ENCODE measurements at regions not wholly inside any gene's neighbourhood (a gene's known extent, or its start where the extent isn't known, plus 50 kb on each side); places are given as distances from the start of the nearest gene placed in this dataset.

DNA sequence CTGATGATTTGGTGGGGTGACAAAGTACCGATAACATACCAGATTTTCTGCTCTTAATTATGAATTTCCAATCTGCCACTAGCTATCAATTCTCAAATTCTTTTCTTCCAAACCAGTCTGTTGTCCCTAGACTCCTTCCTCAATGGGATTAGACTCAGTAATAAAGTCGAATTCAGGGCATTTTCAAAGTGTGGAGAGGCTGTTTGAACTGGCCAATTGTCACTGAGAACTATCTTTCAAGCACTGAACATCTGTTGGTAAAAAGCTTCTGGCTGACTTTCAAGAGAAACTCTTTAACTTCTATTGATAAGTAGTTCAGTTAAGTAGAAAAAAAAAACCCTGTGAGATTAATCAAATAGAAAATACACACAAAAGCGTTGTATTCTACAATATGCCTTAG is 108.9 kb downstream of the SAMD9 start:
- peaks cover 28% of the 10 kb centered on the region for H3K4me1 ChIP-seq (replicated peaks)
- no peak overlapping the region for H3K27ac ChIP-seq
- DNase-seq (ENCODE audit: low read depth in 1 of 2, low spot score in 2 of 2), result no peak
- H3K36me3 ChIP-seq, result no peaks in the 10 kb centered on the region
- no peak overlapping the region for H3K4me3 ChIP-seq
- no peaks in the 10 kb centered on the region for H3K27me3 ChIP-seq (replicated peaks)
- no peaks in the 10 kb centered on the region for H3K9me3 ChIP-seq (replicated peaks)

GRCh38 chr7:93006480-93007095 is 111.2 kb downstream of the SAMD9 start:
- H3K36me3 ChIP-seq, result no peaks in the 10 kb centered on the region
- no peak overlapping the region for H3K4me3 ChIP-seq
- no peak overlapping the region for H3K27ac ChIP-seq
- H3K4me1 ChIP-seq (replicated peaks), result peaks cover 6% of the 10 kb centered on the region
- H3K9me3 ChIP-seq (replicated peaks), result no peaks in the 10 kb centered on the region
- no peaks in the 10 kb centered on the region for H3K27me3 ChIP-seq (replicated peaks)
- DNase-seq (ENCODE audit: low read depth in 1 of 2, low spot score in 2 of 2), result no peak

- Histone ChIP-seq H3K9me3 (replicated peaks) (no peaks in the 10 kb centered on the region), H3K4me3 (no peak overlapping the region), H3K27ac (no peak overlapping the region), H3K36me3 (no peaks in the 10 kb centered on the region), H3K27me3 (replicated peaks) (no peaks in the 10 kb centered on the region), H3K4me1 (replicated peaks) (no peaks in the 10 kb centered on the region)
- no peak for DNase-seq (ENCODE audit: low read depth in 1 of 2, low spot score in 2 of 2)
These were observed 112.9 kb downstream of the SAMD9 start for GRCh38 chr7:93004906-93005305.

DNA sequence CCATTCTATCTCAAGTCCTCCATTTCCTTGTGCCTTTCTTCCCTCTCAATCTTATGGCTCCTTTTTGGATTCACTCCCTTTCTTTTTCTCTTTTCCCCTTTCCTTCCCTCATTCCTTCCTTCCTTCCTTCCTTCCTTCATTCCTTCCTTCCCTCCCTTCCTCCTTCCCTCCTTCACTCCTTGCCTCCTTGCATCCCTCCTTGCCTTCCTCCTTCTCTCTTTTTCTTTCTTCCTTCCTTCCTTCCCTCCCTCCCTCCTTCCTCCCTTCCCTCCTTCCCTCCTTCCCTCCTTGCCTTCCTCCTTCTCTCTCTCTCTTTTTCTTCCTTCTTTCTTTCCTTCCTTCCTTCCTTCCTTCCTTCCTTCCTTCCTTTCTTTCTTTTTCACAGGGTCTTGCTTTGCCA is 120.1 kb downstream of the SAMD9 start:
- Histone ChIP-seq H3K4me1 (replicated peaks) (peaks cover 8% of the 10 kb centered on the region; the same call in 1 of the 2 replicates), H3K27ac (no peak overlapping the region), H3K27me3 (replicated peaks) (no peaks in the 10 kb centered on the region), H3K36me3 (no peaks in the 10 kb centered on the region), H3K4me3 (no peak overlapping the region), H3K9me3 (replicated peaks) (no peaks in the 10 kb centered on the region)
- DNase-seq (ENCODE audit: low read depth in 1 of 2, low spot score in 2 of 2), result no peak

DNA sequence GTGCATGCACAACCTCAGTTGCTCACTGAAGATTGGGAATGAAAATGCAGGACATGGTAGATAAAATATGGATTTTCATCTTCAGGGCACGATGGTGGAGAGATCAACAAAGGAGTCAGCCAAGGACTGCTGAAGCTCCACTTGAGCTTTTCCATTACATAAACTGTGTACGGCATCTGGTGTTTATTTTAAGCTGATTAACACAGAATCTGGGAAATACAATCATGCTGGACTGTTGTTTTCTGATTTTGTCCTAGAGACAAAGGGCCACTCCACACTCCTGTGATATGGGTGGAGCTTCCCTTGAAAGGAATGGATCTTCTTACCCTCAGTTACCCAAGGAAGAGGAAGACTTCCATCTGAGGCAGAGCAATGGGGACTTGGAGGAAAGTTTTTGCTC is 120.6 kb downstream of the SAMD9 start:
- no peaks in the 10 kb centered on the region for H3K9me3 ChIP-seq (replicated peaks)
- no peak overlapping the region for H3K27ac ChIP-seq
- no peaks in the 10 kb centered on the region for H3K36me3 ChIP-seq
- H3K4me3 ChIP-seq, result no peak overlapping the region
- no peaks in the 10 kb centered on the region for H3K27me3 ChIP-seq (replicated peaks)
- peaks cover 8% of the 10 kb centered on the region; the same call in 1 of the 2 replicates for H3K4me1 ChIP-seq (replicated peaks)
- DNase-seq (ENCODE audit: low read depth in 1 of 2, low spot score in 2 of 2), result no peak

DNA sequence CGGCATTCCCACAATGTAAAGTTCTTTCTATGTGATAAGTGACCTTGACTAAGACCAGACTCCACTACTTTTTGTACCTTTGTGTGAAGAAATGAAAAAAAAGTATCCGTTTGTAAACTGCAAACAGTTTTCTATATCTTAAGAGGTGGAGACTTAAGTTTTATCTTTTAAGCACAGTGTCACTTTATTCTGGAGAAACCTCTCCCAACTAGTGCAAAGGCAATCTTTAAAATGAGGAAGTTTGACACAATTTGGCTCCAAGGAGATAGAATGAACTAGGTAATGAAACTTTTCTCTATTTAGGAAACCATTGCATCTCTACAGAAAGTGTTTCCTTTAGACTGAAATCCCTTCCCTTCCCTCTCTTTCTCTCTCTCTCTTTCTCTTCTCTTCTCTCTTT is 122.9 kb downstream of the SAMD9 start:
- no peak for DNase-seq (ENCODE audit: low read depth in 1 of 2, low spot score in 2 of 2)
- H3K9me3 ChIP-seq (replicated peaks), result no peaks in the 10 kb centered on the region
- no peak overlapping the region for H3K27ac ChIP-seq
- H3K4me3 ChIP-seq, result no peak overlapping the region
- H3K36me3 ChIP-seq, result no peaks in the 10 kb centered on the region
- no peaks in the 10 kb centered on the region for H3K27me3 ChIP-seq (replicated peaks)
- H3K4me1 ChIP-seq (replicated peaks), result peaks cover 8% of the 10 kb centered on the region; the same call in 1 of the 2 replicates

GRCh38 chr7:92992932-92993331 is 124.8 kb downstream of the SAMD9 start:
- H3K27ac ChIP-seq, result no peak overlapping the region
- H3K36me3 ChIP-seq, result no peaks in the 10 kb centered on the region
- H3K4me3 ChIP-seq, result no peak overlapping the region
- no peaks in the 10 kb centered on the region for H3K27me3 ChIP-seq (replicated peaks)
- DNase-seq (ENCODE audit: low read depth in 1 of 2, low spot score in 2 of 2), result no peak
- H3K9me3 ChIP-seq (replicated peaks), result no peaks in the 10 kb centered on the region
- H3K4me1 ChIP-seq (replicated peaks), result peaks cover 11% of the 10 kb centered on the region

DNA sequence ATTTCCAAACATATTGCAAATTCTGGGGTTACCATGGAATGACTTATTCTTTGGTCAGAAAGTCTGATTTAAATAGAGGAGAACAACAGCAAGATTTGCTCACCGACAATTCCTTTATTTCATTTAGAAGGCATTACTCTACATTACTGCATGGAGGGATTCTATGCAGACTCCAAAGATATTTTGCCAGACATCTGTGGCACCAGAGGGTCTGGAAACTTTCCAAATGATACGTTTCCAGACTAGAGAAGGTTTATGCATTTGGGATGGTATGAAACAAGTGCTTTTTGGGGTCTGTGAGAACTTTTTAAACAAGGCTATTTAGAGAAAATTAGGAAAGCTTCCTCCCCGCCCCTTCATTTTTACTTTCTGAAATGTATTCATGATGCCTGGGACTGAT is 125.3 kb downstream of the SAMD9 start:
- Histone ChIP-seq H3K27ac (no peak overlapping the region), H3K4me1 (replicated peaks) (peaks cover 14% of the 10 kb centered on the region)

GRCh38 chr7:92991190-92991589 is 126.6 kb downstream of the SAMD9 start:
- Histone ChIP-seq H3K9me3 (replicated peaks) (no peaks in the 10 kb centered on the region), H3K4me1 (replicated peaks) (peaks cover 13% of the 10 kb centered on the region), H3K27me3 (replicated peaks) (no peaks in the 10 kb centered on the region), H3K36me3 (no peaks in the 10 kb centered on the region), H3K27ac (no peak overlapping the region), H3K4me3 (no peak overlapping the region)
- no peak for DNase-seq (ENCODE audit: low read depth in 1 of 2, low spot score in 2 of 2)

More for the DNA sequence above, 125.3 kb downstream of the SAMD9 start:
- H3K9me3 ChIP-seq (replicated peaks), result no peaks in the 10 kb centered on the region
- no peaks in the 10 kb centered on the region for H3K27me3 ChIP-seq (replicated peaks)
- no peak for DNase-seq (ENCODE audit: low read depth in 1 of 2, low spot score in 2 of 2)
- no peaks in the 10 kb centered on the region for H3K36me3 ChIP-seq
- H3K4me3 ChIP-seq, result no peak overlapping the region

DNA sequence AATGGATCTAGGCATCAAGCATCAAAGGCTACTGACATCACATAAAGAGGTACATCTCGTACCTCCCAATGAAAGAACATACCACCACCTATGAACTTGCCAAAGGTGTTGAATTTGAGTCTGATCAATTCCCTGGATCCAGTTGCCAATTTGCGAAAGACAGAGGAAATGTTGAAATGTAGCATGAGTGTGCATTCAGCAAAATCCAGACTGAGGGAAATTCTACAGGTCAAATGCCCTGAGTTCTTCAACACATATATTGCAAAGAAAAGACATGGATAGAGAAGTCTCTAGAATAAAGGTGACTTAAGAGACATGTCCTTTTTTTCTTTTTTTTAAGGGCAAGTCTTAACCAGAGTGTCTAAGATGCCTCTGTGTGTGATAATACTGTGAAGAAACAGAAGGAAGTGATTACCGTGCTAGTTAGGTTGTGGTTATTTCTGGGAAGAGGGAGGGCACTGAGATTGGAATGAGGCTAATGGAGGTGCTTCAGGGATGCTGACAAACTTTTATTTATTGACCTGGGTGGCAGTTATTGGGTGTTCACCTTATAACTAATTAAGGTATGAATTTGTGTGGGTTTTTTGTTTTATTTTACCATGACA is 128.7 kb downstream of the SAMD9 start:
- 0 out of 2 replicates have a peak, but pooled peaks cover 3% of the 10 kb centered on the region for H3K9me3 ChIP-seq (replicated peaks)
- no peak overlapping the region for H3K27ac ChIP-seq
- H3K27me3 ChIP-seq (replicated peaks), result no peaks in the 10 kb centered on the region
- H3K4me1 ChIP-seq (replicated peaks), result peaks cover 13% of the 10 kb centered on the region
- no peak for DNase-seq (ENCODE audit: low read depth in 1 of 2, low spot score in 2 of 2)
- no peaks in the 10 kb centered on the region for H3K36me3 ChIP-seq
- H3K4me3 ChIP-seq, result no peak overlapping the region

GRCh38 chr7:92988051-92988450 is 129.7 kb downstream of the SAMD9 start:
- peaks cover 13% of the 10 kb centered on the region for H3K4me1 ChIP-seq (replicated peaks)
- H3K27ac ChIP-seq, result no peak overlapping the region

DNA sequence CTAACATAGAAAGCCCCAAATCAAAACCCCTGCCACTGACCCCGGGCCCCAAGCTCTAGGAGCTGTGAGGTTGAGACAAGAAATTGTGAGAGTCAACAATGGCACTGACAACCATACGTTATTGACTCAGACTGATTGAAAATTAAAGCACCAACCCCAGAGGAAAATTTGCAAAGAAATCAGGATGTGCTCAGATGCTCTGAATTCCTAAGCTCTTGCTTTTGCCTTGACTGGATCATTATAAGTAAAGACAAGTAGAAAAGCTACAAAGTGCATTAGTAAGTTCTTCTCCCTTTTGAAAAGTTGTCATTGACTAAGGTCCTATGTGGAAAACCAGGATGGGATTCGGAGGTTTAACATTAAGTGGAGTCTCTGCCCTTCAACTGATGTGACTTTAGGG is 130.2 kb downstream of the SAMD9 start:
- Histone ChIP-seq H3K4me1 (replicated peaks) (peaks cover 13% of the 10 kb centered on the region), H3K27ac (peak overlapping the region; percentile 5; the same call in 1 of the 2 replicates), H3K4me3 (no peak overlapping the region), H3K27me3 (replicated peaks) (no peaks in the 10 kb centered on the region), H3K36me3 (no peaks in the 10 kb centered on the region), H3K9me3 (replicated peaks) (0 out of 2 replicates have a peak, but pooled peaks cover 3% of the 10 kb centered on the region)
- no peak for DNase-seq (ENCODE audit: low read depth in 1 of 2, low spot score in 2 of 2)

More at GRCh38 chr7:92988051-92988450, 129.7 kb downstream of the SAMD9 start:
- 0 out of 2 replicates have a peak, but pooled peaks cover 3% of the 10 kb centered on the region for H3K9me3 ChIP-seq (replicated peaks)
- peak in 1 of 2 experiments; percentile 53 for DNase-seq (ENCODE audit: low read depth in 1 of 2, low spot score in 2 of 2)
- no peaks in the 10 kb centered on the region for H3K27me3 ChIP-seq (replicated peaks)
- no peaks in the 10 kb centered on the region for H3K36me3 ChIP-seq
- no peak overlapping the region for H3K4me3 ChIP-seq

- H3K36me3 ChIP-seq, result no peaks in the 10 kb centered on the region
- peaks cover 13% of the 10 kb centered on the region for H3K4me1 ChIP-seq (replicated peaks)
- H3K9me3 ChIP-seq (replicated peaks), result 0 out of 2 replicates have a peak, but pooled peaks cover 3% of the 10 kb centered on the region
- H3K27ac ChIP-seq, result peak overlapping the region; percentile 5; the same call in 1 of the 2 replicates
- H3K27me3 ChIP-seq (replicated peaks), result no peaks in the 10 kb centered on the region
- no peak for DNase-seq (ENCODE audit: low read depth in 1 of 2, low spot score in 2 of 2)
- no peak overlapping the region for H3K4me3 ChIP-seq
These were observed 130.7 kb downstream of the SAMD9 start for GRCh38 chr7:92987095-92987494.

GRCh38 chr7:92982928-92983327 is 134.9 kb downstream of the SAMD9 start:
- Histone ChIP-seq H3K4me3 (no peak overlapping the region), H3K9me3 (replicated peaks) (0 out of 2 replicates have a peak, but pooled peaks cover 3% of the 10 kb centered on the region), H3K27ac (no peak overlapping the region), H3K36me3 (no peaks in the 10 kb centered on the region), H3K4me1 (replicated peaks) (peaks cover 10% of the 10 kb centered on the region), H3K27me3 (replicated peaks) (no peaks in the 10 kb centered on the region)
- DNase-seq (ENCODE audit: low read depth in 1 of 2, low spot score in 2 of 2), result no peak

Measured in SJSA1 (cell line).